ENCODE measurements at regions not wholly inside any gene's neighbourhood (a gene's known extent, or its start where the extent isn't known, plus 50 kb on each side); places are given as distances from the start of the nearest gene placed in this dataset.

- no peak for TF ChIP-seq ZNF350 (CRISPR knock-in tag; IDR thresholded peaks at IDR 0.05; ENCODE audit: borderline replicate concordance, low read depth)
- no peak for TF ChIP-seq GLMP (CRISPR knock-in tag; IDR thresholded peaks at IDR 0.05; ENCODE audit: borderline replicate concordance)
- TF ChIP-seq ZNF230 (CRISPR knock-in tag; IDR thresholded peaks at IDR 0.05) = no peak
- peak; percentile 39; the same call in 1 of the 2 replicates for TF ChIP-seq ZNF788 (CRISPR knock-in tag; IDR thresholded peaks at IDR 0.05; ENCODE audit: borderline replicate concordance)
- no peak for TF ChIP-seq ZFP36L2 (CRISPR knock-in tag; IDR thresholded peaks at IDR 0.05)
- TF ChIP-seq RARG (CRISPR knock-in tag; IDR thresholded peaks at IDR 0.05; ENCODE audit: low read depth) = no peak
- no peak for TF ChIP-seq ZNF326 (CRISPR knock-in tag; IDR thresholded peaks at IDR 0.05; ENCODE audit: borderline replicate concordance)
- no peak for TF ChIP-seq TCF7 (IDR thresholded peaks at IDR 0.05; ENCODE audit: low read depth)
- TF ChIP-seq KDM6A (CRISPR knock-in tag; IDR thresholded peaks at IDR 0.05; ENCODE audit: low read depth) = 0 out of 2 replicates have a peak, but pooled peaks have one; percentile 41
- TF ChIP-seq ZNF780A (CRISPR knock-in tag; IDR thresholded peaks at IDR 0.05) = no peak
- no peak for TF ChIP-seq GMEB2 (CRISPR knock-in tag; IDR thresholded peaks at IDR 0.05; ENCODE audit: low read depth)
- no peak for TF ChIP-seq SIN3A (IDR thresholded peaks at IDR 0.05; ENCODE audit: borderline replicate concordance, low read depth, low read length)
- TF ChIP-seq GATAD2A (CRISPR knock-in tag; IDR thresholded peaks at IDR 0.05) = peak; percentile 56
- TF ChIP-seq RFXAP (CRISPR knock-in tag; IDR thresholded peaks at IDR 0.05; ENCODE audit: borderline replicate concordance) = 0 out of 2 replicates have a peak, but pooled peaks have one; percentile 26
- 0 out of 2 replicates have a peak, but pooled peaks have one; percentile 27 for TF ChIP-seq SOX5 (CRISPR knock-in tag; IDR thresholded peaks at IDR 0.05; ENCODE audit: borderline replicate concordance)
- 0 out of 2 replicates have a peak, but pooled peaks have one; percentile 30 for TF ChIP-seq ZNF564 (CRISPR knock-in tag; IDR thresholded peaks at IDR 0.05)
- no peak for TF ChIP-seq CEBPZ (IDR thresholded peaks at IDR 0.05; ENCODE audit: low read length)
- no peak for TF ChIP-seq POLR2A (IDR thresholded peaks at IDR 0.05; ENCODE audit: insufficient read depth in 1 of 2, low read depth in 2 of 2, low read length in 2 of 2)
- no peak for TF ChIP-seq TAF15 (IDR thresholded peaks at IDR 0.05; ENCODE audit: low read depth, low read length, poor library complexity, severe bottlenecking)
- no peak for TF ChIP-seq ZFP41 (CRISPR knock-in tag; IDR thresholded peaks at IDR 0.05; ENCODE audit: borderline replicate concordance)
- no peak for TF ChIP-seq ZSCAN5A (CRISPR knock-in tag; IDR thresholded peaks at IDR 0.05; ENCODE audit: borderline replicate concordance)
- no peak for TF ChIP-seq KDM5B (CRISPR knock-in tag; IDR thresholded peaks at IDR 0.05; ENCODE audit: borderline replicate concordance)
- TF ChIP-seq HNF4A (CRISPR knock-in tag; IDR thresholded peaks at IDR 0.05) = peak; percentile 93
- peak; percentile 16; the same call in 1 of the 2 replicates for TF ChIP-seq RCOR2 (CRISPR knock-in tag; IDR thresholded peaks at IDR 0.05)
- TF ChIP-seq CEBPG (CRISPR knock-in tag; IDR thresholded peaks at IDR 0.05) = 0 out of 2 replicates have a peak, but pooled peaks have one; percentile 20
Measured at GRCh38 chr5:60205071-60205470, 311.5 kb upstream of the PDE4D start (continued).
